GM19468 (cell line): ENCODE measurements at regions not wholly inside any gene's neighbourhood (a gene's known extent, or its start where the extent isn't known, plus 50 kb on each side); places are given as distances from the start of the nearest gene placed in this dataset.
"Not testable (repeated sequence)": the region's sequence is repeated elsewhere in the genome, so short reads cannot be mapped to it uniquely, and the experiment has no call there.

Experiments used
- ATAC-seq: cut with Tn5 transposase; IDR thresholded peaks from one replicate; pipeline ENCODE4 v1.9.1; 2021; ENCODE audit warnings: mild to moderate bottlenecking, moderate library complexity, moderate number of reproducible peaks; ENCODE audit not compliant: unreplicated experiment; ENCODE audit errors: extremely low read depth

GRCh38 chr12:74033531-74033930 is 504.1 kb upstream of the ATXN7L3B start:
- ATAC-seq: no peak

- not testable (repeated sequence) for ATAC-seq
Measured at GRCh38 chr12:74039138-74039537, 498.5 kb upstream of the ATXN7L3B start.

DNA sequence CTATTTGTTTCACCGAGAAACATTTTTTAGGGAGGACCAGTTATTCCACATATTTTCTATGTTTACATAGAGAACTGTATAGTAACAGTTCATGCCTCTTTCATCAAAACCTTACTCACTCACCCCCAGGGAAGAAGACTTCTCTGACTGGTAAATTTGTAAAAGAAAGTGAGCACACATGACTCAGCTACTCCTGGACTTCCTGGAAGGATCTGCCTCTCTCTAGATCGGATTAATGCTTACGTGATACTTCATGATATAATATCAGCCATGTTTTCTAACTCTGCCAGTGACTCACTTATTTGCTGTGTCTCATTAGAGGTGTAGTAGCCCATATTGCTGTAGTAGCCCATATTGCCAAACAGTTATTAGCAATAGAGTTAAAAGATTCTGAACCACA is 494.3 kb upstream of the ATXN7L3B start:
- ATAC-seq: no peak

GRCh38 chr12:74049348-74049747 is 488.3 kb upstream of the ATXN7L3B start:
- no peak for ATAC-seq

GRCh38 chr12:74051848-74052247 is 485.8 kb upstream of the ATXN7L3B start:
- ATAC-seq: no peak

- ATAC-seq: no peak
Measured at GRCh38 chr12:74066476-74066875, 471.2 kb upstream of the ATXN7L3B start.

DNA sequence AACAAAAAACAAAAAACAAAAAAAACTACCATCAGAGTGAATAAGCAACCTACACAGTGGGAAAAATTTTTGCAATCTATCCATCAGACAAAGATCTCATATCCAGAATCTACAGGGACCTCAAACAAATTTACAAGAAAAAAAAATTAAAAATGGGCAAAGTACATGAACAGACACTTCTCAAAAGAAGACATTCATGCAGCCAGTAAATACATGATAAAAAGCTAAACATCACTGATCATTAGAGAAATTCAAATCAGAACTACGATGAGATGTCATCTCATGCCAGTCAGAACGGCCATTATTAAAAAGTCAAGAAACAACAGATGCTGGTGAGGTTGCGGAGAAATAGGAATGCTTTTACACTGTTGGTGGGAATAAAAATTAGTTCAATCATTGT is 466.5 kb upstream of the ATXN7L3B start:
- no peak for ATAC-seq

GRCh38 chr12:74076918-74077317 is 460.7 kb upstream of the ATXN7L3B start:
- no peak for ATAC-seq

DNA sequence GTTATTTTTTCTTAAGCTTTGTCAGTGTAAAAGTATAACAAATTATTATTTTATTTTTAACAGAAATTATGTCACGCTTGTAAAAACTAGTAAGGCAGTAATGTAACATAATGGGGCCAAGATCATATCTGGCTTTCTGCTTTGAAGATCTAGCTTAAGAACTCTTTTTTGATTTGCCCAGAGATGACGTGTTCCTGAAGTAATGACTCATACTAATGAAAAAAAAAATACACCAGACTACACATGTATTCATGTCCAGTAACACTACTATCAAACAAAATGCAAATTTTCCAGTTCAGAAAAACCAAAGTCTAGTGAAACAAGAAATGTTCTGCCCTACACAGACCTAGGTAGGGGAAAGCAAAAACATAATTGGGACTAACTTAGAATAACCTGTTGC is 432.2 kb upstream of the ATXN7L3B start:
- ATAC-seq: no peak

- no peak for ATAC-seq
Measured at GRCh38 chr12:74108729-74109128, 428.9 kb upstream of the ATXN7L3B start.

- no peak for ATAC-seq
Measured at GRCh38 chr12:74111688-74112360, 425.8 kb upstream of the ATXN7L3B start.

DNA sequence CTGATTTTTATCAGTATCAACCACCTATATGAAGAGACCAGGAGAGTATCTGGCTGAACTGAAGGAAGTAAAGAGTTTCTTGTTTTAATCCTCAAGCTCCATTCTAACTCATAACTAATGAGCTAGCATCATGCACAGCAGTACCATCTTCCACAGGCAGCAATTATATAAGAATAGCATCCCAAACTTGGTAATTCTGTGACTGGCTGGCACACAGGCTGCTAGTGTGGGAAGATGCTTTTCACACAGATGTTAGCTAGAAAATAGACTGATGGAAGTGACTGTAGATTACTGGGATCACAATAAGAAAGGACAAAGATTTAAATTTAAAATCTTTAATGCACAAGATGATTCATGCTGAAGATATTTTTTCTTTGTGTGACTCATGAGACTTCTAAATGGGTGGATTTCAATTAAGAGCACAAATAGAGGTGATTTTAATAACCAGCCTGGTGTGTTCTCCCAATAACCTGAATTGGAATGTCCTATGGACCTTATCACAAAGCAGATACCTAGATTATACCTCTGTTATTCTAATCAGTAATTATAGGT is 417.7 kb upstream of the ATXN7L3B start:
- no peak for ATAC-seq

GRCh38 chr12:74120644-74121043 is 417.0 kb upstream of the ATXN7L3B start:
- no peak for ATAC-seq

DNA sequence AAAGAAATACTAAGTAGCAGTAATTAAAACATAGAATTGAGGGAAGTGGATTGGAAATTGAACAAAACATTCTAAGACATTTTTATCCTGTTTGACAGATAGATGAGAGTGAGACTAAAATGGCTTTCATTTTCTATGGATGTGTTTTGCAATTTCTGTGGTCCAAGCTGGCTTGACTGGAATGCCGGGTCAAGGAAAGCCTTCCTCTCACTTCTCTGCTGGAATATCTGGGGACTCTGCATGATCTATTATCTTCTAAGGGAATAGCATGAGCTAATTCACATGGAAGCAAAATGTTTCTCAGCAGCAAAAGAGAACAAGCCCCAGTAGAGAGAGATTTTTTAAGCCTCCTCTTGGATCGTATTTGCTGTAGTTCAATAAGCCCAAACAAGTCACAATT is 407.9 kb upstream of the ATXN7L3B start:
- ATAC-seq: no peak

GRCh38 chr12:74144396-74144795 is 393.2 kb upstream of the ATXN7L3B start:
- no peak for ATAC-seq

GRCh38 chr12:74145328-74145727 is 392.3 kb upstream of the ATXN7L3B start:
- no peak for ATAC-seq

DNA sequence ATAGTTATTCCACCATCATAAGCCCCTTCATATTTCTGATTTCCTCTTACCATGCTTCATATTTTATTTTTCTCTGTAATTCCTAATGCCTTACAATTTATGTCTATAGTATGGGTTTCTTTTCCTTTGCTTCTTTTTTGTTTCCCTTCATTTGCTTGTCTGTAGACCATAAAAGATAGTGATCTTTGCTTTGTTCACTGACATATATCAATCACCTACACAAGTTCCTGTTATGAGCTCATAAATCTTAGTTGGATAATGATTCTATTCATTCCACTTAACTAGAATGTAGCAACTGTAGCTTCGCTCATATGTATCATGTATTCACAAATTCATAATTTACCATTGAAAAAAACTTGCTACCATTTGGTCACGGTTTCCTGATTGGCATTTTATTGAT is 388.8 kb upstream of the ATXN7L3B start:
- ATAC-seq: no peak

GRCh38 chr12:74152370-74152769 is 385.3 kb upstream of the ATXN7L3B start:
- no peak for ATAC-seq

DNA sequence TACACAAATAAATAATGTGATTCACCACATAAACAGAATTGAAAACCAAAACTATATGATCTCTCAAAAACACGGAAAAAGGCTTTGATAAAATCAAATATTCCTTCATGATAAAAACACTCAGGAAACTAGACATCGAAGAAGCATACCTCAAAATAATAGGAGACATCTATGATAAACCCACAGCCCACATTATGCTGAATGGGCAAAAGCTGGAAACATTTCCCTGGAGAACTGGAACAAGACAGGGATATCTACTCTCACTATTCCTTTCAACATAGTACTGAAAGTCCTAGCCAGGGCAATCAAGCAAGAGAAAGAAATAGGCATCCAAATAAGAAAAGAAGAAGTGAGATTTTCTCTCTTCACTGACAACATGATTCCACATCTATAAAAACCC is 371.5 kb upstream of the ATXN7L3B start:
- no peak for ATAC-seq

DNA sequence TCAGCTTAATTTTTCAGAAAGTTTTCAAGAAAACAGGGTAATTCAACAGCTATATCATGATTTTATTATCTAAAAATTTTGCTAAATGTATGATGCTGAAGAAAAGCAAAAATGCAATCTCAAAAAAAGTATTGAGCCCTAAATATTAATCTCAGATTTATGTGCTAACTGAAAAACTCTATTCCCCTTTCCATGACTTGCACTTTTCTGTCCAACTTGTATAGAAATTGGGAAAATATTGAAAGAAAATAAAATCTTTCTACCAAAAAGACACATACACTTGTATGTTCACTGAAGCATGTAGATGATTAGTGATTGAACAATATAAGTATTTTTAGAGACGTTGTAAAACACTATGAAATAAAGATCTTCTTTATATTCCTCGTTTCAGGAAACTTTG is 368.0 kb upstream of the ATXN7L3B start:
- ATAC-seq: no peak

DNA sequence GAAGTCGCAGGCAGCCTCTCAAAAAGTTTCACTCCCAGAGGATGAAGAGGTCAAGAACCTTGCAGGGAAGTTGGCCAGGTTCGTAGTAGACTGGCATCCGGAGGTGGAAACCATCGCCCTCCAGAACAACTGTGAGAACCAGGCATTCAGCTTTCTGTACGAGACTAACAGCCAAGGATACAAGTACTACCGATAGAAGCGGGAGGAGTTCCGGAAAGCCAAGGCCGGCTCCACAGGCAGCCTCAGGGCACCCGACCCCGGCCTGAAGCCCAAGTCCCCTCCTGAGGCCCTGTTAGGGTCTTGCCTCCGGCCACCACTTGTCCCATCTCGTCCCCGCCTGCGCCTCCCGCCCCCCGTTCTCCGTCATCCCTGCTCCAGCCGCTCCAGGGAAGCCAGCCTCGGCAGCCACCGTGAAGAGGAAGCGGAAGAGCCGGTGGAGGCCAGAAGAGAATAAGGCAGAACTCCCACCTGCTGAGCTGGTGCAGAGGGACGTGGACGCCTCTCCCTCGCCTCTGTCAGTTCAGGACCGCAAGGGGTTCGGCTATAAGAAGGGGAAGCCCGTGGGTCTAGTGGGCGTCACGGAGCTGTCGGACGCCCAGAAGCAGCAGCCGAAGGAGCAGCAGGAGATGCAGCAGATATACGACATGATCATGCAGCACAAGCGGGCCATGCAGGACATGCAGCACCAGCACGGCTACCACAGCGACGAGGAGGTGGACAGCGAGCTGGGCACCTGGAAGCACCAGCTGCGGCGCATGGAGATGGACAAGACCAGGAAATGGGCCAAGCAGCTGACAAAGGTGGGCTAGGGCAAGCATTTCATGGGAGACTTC is 366.8 kb upstream of the ATXN7L3B start:
- ATAC-seq: no peak
